ENCODE measurements at regions not wholly inside any gene's neighbourhood (a gene's known extent, or its start where the extent isn't known, plus 50 kb on each side); places are given as distances from the start of the nearest gene placed in this dataset.

DNA sequence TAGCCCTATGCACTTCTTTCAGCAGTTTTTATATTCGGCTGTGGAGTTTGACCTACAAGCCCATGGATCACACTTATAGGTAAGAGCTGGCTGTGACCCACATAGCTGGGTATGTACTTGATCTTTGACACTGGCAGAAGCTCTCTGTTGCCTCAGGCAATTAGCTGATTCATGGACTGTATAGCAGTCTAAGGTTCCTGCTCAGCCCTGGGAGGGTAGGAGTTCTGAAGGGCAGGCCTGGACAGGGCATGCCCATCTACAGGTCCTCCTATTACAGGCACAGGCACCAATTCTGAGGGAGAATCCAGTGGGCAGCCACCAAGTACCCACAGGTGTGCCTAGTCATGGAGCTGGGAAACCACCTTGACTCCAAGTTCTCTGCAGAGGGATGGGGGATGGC, 301.8 kb upstream of the GALNT5 start:
- DNase-seq (ENCODE audit: low read depth) = no peak
- H3K4me3 ChIP-seq (ENCODE audit: low read depth, low read length) = no peak overlapping the region
- TF ChIP-seq, protein P1, sequence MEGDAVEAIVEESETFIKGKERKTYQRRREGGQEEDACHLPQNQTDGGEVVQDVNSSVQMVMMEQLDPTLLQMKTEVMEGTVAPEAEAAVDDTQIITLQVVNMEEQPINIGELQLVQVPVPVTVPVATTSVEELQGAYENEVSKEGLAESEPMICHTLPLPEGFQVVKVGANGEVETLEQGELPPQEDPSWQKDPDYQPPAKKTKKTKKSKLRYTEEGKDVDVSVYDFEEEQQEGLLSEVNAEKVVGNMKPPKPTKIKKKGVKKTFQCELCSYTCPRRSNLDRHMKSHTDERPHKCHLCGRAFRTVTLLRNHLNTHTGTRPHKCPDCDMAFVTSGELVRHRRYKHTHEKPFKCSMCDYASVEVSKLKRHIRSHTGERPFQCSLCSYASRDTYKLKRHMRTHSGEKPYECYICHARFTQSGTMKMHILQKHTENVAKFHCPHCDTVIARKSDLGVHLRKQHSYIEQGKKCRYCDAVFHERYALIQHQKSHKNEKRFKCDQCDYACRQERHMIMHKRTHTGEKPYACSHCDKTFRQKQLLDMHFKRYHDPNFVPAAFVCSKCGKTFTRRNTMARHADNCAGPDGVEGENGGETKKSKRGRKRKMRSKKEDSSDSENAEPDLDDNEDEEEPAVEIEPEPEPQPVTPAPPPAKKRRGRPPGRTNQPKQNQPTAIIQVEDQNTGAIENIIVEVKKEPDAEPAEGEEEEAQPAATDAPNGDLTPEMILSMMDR (IDR thresholded peaks at IDR 0.05; ENCODE audit: insufficient read depth, low read depth, low read length, missing control alignments) = no peak

DNA sequence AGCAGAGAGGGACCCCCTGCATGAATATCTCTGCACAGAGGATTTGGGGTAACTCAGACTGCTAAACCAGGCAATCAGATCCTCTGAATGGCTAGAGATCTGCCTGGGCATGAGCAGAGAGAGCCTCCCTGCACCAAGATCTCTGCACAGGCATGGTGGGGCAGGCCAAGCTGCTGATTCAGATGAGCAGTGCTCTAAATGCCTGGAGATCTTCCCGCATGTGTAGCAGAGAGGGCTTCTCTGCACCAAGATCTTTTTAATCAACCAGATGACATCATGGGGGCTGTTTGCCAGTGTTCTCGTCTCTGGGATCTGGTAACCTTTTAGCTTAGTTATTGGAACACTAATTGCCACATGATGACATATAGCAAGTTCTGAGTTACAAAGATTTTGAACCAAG, 301.3 kb upstream of the GALNT5 start:
- no peak overlapping the region for H3K4me3 ChIP-seq (ENCODE audit: low read depth, low read length)
- no peak for DNase-seq (ENCODE audit: low read depth)
- TF ChIP-seq, protein P1 (IDR thresholded peaks at IDR 0.05; ENCODE audit: insufficient read depth, low read depth, low read length, missing control alignments) = no peak

DNA sequence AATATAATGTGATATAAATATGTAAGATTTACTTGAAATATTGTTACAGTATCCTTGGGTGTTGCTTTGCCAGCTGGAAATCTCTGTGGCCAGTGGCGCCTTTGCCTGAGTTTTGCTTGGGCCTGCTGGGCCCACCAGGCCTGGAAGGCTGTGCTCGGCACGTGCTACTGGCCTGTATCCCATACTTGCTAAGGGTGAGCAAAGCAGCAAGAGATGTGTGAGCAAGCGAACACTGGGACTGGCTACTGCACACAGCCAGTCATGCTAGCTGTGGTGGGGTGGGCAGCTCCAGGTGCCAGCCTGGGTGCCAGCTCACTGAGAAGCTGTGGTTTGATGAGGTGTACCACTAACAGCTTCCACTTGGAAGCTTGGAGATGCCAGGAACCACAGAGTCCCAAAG, 299.1 kb upstream of the GALNT5 start:
- H3K4me3 ChIP-seq (ENCODE audit: low read depth, low read length) = no peak overlapping the region
- TF ChIP-seq, protein P1 (IDR thresholded peaks at IDR 0.05; ENCODE audit: insufficient read depth, low read depth, low read length, missing control alignments) = no peak
- no peak for DNase-seq (ENCODE audit: low read depth)

DNA sequence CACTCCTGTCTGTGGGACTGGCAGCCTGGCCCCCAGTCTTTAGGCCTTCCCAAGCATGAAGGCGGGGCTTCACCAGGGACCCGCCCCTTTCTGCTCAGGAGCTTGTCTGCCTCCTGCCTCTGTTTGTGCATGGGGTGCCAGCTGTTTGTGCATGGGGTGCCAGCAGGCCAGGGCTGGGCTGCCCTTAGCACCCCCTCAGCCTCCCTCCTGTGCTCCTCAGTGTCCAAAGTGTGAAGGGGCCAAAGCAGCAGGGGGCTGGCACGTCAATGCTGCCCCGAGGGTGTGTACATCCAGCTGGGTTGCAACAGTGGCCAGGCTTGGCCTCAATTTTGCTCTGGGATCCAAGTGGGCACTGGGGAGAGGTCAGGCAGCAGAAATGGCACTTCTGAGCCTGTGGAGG, 298.0 kb upstream of the GALNT5 start:
- H3K4me3 ChIP-seq (ENCODE audit: low read depth, low read length) = no peak overlapping the region
- DNase-seq (ENCODE audit: low read depth) = no peak
- TF ChIP-seq, protein P1 (IDR thresholded peaks at IDR 0.05; ENCODE audit: insufficient read depth, low read depth, low read length, missing control alignments) = no peak

DNA sequence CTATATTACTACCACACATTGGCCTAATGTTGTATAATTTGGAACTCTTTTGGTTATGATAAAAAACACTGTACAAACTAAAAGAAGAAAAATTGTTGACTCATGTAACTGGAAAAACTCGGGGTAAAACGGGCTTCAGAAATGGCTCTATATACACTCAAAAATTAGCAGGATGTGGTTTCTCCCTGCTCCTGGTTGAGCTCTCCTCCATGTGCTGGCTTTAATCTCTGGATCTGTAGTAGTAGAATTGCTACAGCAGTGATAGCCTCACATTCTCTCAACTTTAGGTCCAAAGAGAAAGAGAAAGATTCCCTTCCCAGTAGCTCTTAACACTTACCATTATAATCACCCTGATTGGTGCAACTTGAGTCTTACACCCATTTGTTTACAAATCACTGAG, 274.9 kb upstream of the GALNT5 start:
- H3K4me3 ChIP-seq (ENCODE audit: low read depth, low read length) = no peak overlapping the region
- TF ChIP-seq, protein P1 (IDR thresholded peaks at IDR 0.05; ENCODE audit: insufficient read depth, low read depth, low read length, missing control alignments) = no peak
- no peak for DNase-seq (ENCODE audit: low read depth)

DNA sequence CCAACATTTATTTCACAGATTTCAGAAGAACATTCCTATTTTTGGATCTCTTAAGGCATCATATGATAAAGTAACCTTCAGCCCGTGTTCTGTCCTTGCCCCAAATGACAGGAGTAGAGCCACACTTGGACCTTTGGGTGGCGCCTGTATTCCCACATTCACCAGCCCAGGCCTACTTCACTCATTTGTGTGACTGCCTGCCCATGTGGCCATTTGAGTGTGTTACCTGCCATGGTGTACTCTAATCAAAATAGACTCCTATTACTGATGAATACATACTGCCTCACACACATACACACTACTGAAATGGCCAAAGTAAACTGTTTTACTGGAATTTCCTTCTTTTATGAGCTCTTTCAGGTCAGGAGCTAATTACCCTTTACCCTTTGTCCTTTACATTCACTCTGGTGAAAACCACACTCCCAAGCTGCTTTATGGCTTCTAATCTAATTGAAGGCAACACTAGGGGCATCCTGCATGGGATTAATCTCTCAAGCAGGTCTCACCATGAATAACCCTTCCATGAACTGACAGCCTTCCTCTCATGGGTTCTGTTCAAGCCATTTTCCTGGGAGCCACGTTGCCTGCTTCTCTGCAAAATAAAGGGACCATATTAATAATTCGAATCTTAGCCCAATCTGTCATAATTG, 271.0 kb upstream of the GALNT5 start:
- TF ChIP-seq, protein P1 (IDR thresholded peaks at IDR 0.05; ENCODE audit: insufficient read depth, low read depth, low read length, missing control alignments) = no peak
- no peak overlapping the region for H3K4me3 ChIP-seq (ENCODE audit: low read depth, low read length)
- peak; percentile 4 for DNase-seq (ENCODE audit: low read depth)

DNA sequence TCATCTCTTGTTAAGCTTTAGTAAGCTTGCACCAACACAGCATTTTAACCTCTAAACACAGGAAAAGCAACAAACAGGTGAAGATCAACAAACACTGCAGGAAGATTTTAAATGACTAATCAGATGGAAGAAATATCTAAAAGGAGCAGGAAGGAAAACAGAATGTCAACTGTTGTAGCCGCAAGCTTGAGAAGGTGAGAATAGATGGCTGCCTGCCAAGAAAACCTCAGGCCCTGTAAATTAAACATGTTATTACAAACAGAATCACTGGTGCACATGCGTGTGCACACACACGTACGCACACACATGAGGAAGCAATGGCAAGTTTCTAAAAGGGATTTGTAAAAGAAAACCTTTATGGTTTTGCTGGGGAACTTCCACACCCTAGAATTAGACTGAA, 257.8 kb upstream of the GALNT5 start:
- H3K4me3 ChIP-seq (ENCODE audit: low read depth, low read length) = no peak overlapping the region
- DNase-seq (ENCODE audit: low read depth) = no peak
- TF ChIP-seq, protein P1 (IDR thresholded peaks at IDR 0.05; ENCODE audit: insufficient read depth, low read depth, low read length, missing control alignments) = no peak

All from GM12865 (cell line).